ENCODE measurements at regions not wholly inside any gene's neighbourhood (a gene's known extent, or its start where the extent isn't known, plus 50 kb on each side); places are given as distances from the start of the nearest gene placed in this dataset.

GRCh38 chr7:92973974-92974373 is 137.6 kb upstream of the CDK6 start:
- Histone ChIP-seq H3K4me1 (ENCODE audit: control insufficient read depth, extremely low read depth, insufficient read depth, low read length) (peaks cover 12% of the 10 kb centered on the region), H3K9me3 (ENCODE audit: control insufficient read depth, low read depth, low read length) (peaks cover 7% of the 10 kb centered on the region), H2AFZ (ENCODE audit: control insufficient read depth, low read length) (no peak overlapping the region), H3K36me3 (ENCODE audit: control insufficient read depth in 2 of 2, extremely low read depth in 1 of 2, insufficient read depth in 2 of 2, low read length in 2 of 2) (no peaks in the 10 kb centered on the region), H4K20me1 (ENCODE audit: control insufficient read depth, extremely low read depth, insufficient read depth, low read length) (no peaks in the 10 kb centered on the region), H3K4me3 (ENCODE audit: control insufficient read depth in 2 of 3, extremely low read depth in 1 of 3, insufficient read depth in 2 of 3, low read depth in 1 of 3, low read length in 3 of 3) (no peak overlapping the region), H3K27ac (ENCODE audit: control insufficient read depth, insufficient read depth, low read length) (no peak overlapping the region), H3K9me1 (ENCODE audit: control insufficient read depth, extremely low read depth, insufficient read depth, low read length) (no peaks in the 10 kb centered on the region), H3K4me2 (ENCODE audit: control insufficient read depth, extremely low read depth, insufficient read depth, low read depth, low read length) (no peak overlapping the region), H3K27me3 (ENCODE audit: control insufficient read depth, extremely low read depth, insufficient read depth, low read length) (no peaks in the 10 kb centered on the region), H3K79me2 (ENCODE audit: control insufficient read depth, insufficient read depth, low read length) (no peaks in the 10 kb centered on the region), H3K9ac (ENCODE audit: control insufficient read depth, extremely low read depth, insufficient read depth, low read length) (no peak overlapping the region)
- DNase-seq (ENCODE audit: low read depth, low spot score) (no peak), FAIRE-seq (peak; percentile 59)
- dilution Hi-C loops (cut with MboI; ENCODE audit: extremely low pct_ligation_motif_present, low sequenced_read_pairs): no loop called here
- TF ChIP-seq CTCF (optimal IDR thresholded peaks at IDR 0.05 in 1 of 3, IDR thresholded peaks at IDR 0.05 in 1 of 3, conservative IDR thresholded peaks at IDR 0.05 in 1 of 3; ENCODE audit: extremely low read depth in 1 of 3, insufficient read depth in 2 of 3, low read length in 3 of 3): no peak
- TF ChIP-seq EZH2 (IDR thresholded peaks at IDR 0.05; ENCODE audit: low read length): no peak

- Histone ChIP-seq H3K79me2 (ENCODE audit: control insufficient read depth, insufficient read depth, low read length) (no peaks in the 10 kb centered on the region), H3K4me1 (ENCODE audit: control insufficient read depth, extremely low read depth, insufficient read depth, low read length) (peaks cover 16% of the 10 kb centered on the region), H3K27me3 (ENCODE audit: control insufficient read depth, extremely low read depth, insufficient read depth, low read length) (no peaks in the 10 kb centered on the region), H3K9me1 (ENCODE audit: control insufficient read depth, extremely low read depth, insufficient read depth, low read length) (no peaks in the 10 kb centered on the region), H3K36me3 (ENCODE audit: control insufficient read depth in 2 of 2, extremely low read depth in 1 of 2, insufficient read depth in 2 of 2, low read length in 2 of 2) (no peaks in the 10 kb centered on the region), H3K4me3 (ENCODE audit: control insufficient read depth in 2 of 3, extremely low read depth in 1 of 3, insufficient read depth in 2 of 3, low read depth in 1 of 3, low read length in 3 of 3) (no peak overlapping the region), H4K20me1 (ENCODE audit: control insufficient read depth, extremely low read depth, insufficient read depth, low read length) (no peaks in the 10 kb centered on the region), H3K27ac (ENCODE audit: control insufficient read depth, insufficient read depth, low read length) (no peak overlapping the region), H3K9me3 (ENCODE audit: control insufficient read depth, low read depth, low read length) (peaks cover 5% of the 10 kb centered on the region), H3K4me2 (ENCODE audit: control insufficient read depth, extremely low read depth, insufficient read depth, low read depth, low read length) (no peak overlapping the region), H3K9ac (ENCODE audit: control insufficient read depth, extremely low read depth, insufficient read depth, low read length) (no peak overlapping the region), H2AFZ (ENCODE audit: control insufficient read depth, low read length) (no peak overlapping the region)
- FAIRE-seq (no peak), DNase-seq (ENCODE audit: low read depth, low spot score) (no peak)
- no peak for TF ChIP-seq CTCF (optimal IDR thresholded peaks at IDR 0.05 in 1 of 3, IDR thresholded peaks at IDR 0.05 in 1 of 3, conservative IDR thresholded peaks at IDR 0.05 in 1 of 3; ENCODE audit: extremely low read depth in 1 of 3, insufficient read depth in 2 of 3, low read length in 3 of 3)
- no peak for TF ChIP-seq EZH2 (IDR thresholded peaks at IDR 0.05; ENCODE audit: low read length)
- dilution Hi-C loops (cut with MboI; ENCODE audit: extremely low pct_ligation_motif_present, low sequenced_read_pairs): no loop called here
These were observed 136.9 kb upstream of the CDK6 start for GRCh38 chr7:92973293-92973731.

Measured in keratinocyte (primary cell).